ENCODE measurements at regions not wholly inside any gene's neighbourhood (a gene's known extent, or its start where the extent isn't known, plus 50 kb on each side); places are given as distances from the start of the nearest gene placed in this dataset.

GRCh38 chr2:18245375-18245774, 315.1 kb downstream of the RDH14 start:
- TF ChIP-seq ESRRG (CRISPR knock-in tag; IDR thresholded peaks at IDR 0.05) (no peak), CSDC2 (CRISPR knock-in tag; IDR thresholded peaks at IDR 0.05) (no peak), OSR1 (CRISPR knock-in tag; IDR thresholded peaks at IDR 0.05) (no peak), PATZ1 (CRISPR knock-in tag; IDR thresholded peaks at IDR 0.05; ENCODE audit: borderline replicate concordance) (no peak), GLIS3 (CRISPR knock-in tag; IDR thresholded peaks at IDR 0.05) (no peak)
